Dedifferentiated amniotic fluid mesenchymal stem cell (primary cell): ENCODE measurements at regions not wholly inside any gene's neighbourhood (a gene's known extent, or its start where the extent isn't known, plus 50 kb on each side); places are given as distances from the start of the nearest gene placed in this dataset.

ENCODE experiments used
- DNase-seq: peaks from one replicate; pipeline ENCODE4 v3.0.0-alpha.2; 2016; ENCODE audit errors: extremely low spot score

DNA sequence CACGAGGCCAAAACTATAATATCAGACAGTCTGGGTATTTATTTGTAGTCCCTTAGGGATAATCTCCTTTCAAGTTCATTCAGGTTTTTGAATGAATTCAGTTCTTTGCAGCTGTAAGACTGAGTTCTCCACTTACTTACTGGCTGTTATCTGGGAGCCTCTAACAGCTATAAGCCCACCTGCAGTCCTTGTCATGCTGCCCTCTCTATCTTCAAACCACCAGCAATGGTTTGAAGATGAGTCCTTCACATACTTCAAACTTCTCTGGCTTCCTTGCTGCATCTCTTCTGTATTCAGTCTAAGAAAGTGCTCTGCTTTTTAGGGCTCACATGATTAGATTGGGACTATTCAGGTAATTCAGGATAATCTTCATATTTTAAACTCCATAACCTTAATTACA is 154.5 kb upstream of the STT3B start:
- DNase-seq = no peak

DNA sequence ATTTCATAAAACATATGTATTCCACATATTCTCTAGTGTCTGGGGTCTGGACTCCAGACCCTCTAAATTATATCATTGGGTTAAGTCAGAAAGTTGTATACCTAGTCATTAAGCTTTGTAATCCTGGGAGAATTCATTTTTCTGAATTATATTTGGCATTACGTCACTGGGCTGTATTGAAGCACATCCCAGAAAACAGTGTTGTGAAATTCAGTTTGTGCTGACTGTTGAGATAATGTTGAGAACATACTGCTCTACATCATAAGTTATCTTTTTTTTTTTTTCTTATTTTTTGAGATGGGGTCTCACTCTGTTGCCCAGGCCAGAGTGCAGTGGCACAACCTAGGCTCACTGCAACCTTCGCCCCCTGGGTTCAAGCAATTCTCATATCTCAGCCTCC is 153.1 kb upstream of the STT3B start:
- no peak for DNase-seq

DNA sequence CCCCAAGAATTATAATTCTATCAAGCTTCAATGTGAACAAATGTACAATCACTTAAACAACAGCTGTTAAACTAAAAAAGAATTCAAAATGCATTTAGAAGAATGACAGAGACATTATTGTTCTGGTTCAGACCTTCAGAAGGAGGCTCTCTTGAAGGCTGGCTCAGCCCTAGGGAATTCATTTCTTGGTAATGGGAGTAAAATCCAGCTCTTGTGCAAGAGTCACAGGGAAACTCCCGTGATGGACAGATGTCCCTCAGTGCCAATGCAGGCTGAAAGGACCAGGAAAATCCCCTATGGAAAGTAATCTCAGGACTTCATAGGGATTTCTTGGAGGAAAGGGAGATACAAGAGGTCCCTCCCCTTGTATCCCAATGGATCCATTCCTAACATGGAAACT is 149.9 kb upstream of the STT3B start:
- no peak for DNase-seq

DNA sequence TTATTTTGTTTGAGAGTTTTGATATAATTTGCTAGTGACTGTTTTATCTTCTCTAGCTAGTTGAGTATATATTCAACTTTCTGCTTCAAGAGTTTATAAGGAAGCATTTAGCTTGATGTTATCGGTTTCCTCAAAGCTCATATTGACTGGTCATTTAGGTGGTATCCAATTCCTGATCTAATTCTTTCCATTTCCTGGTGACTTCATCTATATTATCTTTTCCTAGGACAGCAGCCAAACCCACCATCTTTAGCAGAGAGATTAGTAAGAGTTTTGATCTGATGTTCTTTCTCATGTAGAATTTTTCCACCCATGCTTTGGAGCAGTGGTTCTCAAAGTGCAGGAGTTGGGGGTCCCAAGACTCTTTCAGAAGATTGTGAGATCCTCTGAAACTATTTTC is 148.6 kb upstream of the STT3B start:
- DNase-seq = no peak

DNA sequence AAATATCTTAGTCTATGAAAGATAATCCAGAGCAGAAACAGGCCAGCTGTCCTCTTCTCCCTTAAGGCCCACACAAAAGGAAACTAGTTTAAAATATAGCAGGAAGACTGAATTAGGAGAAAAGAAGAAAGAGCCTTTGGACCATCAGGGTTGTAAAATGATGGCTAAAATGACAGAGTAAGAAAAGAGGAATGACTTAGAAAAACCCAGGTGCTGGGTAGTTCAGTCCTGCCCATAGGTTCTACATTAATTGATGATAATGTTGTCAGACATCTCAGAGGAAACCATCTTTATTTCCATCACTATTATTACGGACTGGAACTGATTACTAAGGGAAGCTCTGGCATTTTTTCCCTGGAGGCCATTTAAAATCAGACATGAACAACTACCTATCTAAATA is 142.8 kb upstream of the STT3B start:
- DNase-seq = no peak

DNA sequence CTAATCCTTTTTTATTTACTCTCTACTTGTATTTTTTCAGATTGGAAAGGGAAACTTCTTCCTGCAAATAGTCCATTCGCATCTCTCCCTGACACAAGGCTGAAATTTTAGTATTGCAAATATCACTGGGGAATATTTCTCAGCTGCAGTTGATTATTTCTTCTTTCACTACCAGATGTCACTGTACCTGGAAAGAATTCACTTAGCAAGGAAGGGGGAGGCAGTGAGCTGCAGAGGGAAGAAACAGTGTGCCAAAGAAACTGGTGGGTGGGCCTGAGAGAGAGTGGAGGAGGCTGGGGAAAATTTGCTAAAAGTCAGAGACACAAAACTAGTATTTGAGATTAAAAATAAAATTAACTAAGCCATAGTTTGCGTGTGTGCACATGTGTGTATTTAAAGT is 142.3 kb upstream of the STT3B start:
- no peak for DNase-seq

DNA sequence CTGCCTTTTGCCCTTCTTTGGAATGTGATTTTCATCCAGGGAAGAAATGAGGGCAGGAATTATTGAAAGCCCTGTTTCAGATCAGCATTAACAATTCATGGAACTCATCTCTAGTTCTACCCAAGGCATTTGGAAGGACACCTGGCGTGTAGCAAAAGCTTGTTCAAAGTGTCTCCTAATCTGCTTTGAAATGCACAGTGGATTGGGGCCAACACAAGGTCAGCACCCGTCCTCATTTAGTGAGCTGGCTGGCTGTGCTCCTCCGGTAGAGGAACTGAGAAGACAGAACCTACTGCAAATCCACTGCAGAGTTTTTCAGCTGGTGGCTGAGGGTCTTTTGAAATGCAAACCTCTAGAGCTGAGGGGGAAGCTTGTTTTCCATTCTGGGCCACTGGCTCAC is 141.6 kb upstream of the STT3B start:
- no peak for DNase-seq

DNA sequence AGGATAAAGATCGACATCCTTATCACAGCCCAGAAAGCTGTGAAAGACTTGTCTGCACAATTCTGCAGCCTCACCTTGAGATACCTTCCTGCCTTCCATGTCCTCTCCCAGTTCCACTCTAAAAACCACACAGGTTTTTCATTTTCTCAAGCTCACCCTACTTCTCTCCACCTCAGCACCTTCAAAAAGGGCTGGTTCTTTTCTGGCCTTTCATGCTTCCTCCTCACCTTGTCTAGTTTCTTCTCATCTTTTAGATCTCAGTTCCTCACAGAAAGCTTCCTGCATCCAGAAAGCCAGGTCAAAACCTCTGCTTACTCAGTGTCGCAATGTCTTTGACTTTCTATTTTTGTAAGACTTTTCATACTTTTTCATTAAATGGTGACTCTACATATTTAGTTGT is 140.2 kb upstream of the STT3B start:
- no peak for DNase-seq

DNA sequence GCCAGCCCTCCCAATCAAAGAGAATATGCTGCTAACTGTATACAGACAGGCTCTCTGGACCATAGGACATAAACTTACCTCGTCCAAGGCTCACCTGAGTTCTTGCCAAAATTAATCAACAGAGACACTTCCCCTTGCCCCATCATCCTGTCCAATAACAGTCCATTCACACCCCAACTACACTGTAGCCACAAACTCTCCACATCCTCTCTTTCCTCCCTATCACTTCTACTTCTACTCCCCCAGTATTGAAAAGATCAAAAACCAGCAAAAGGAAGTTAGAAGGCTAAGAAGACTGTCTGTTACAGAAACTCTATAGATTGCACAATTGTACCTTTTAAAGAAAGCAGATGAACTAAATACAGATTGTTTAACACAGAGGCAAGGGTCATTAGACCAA is 133.5 kb upstream of the STT3B start:
- no peak for DNase-seq

DNA sequence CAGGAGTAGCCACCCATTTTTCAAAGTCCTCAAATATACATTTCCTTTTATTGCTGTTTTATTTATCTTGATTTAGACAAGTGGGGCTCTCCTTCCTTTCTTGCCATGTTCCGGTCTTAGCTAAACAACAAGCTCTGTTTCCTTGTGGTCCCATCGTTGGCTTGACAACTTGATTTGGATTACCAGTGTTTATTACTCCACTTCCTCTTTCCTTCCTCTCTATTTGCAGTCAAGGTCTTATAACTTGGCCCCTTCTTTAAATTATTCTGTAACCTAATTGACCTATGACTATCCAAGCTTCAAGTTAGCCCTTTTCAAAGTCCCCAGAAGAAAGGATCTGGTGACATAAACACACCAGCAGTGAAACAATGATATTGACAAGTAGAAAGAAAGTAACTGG is 130.6 kb upstream of the STT3B start:
- no peak for DNase-seq

DNA sequence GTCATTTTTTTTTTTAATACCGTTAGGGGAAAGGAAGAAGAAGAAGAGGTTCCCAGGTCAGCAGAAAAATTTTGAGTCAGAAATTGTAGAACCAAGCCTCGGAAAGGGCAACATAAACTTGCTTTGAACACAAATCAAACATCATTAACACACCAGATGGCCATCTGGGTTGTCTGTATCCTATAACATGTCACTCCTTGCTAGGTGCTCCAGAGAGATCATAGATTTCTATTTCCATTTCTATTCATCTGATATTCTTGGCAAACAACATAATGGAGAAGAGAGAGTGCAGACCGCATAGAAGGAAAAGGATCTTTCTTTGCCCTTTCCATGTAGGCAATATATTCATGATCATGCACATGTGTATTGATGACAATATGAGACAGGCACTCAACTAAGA is 129.5 kb upstream of the STT3B start:
- no peak for DNase-seq

DNA sequence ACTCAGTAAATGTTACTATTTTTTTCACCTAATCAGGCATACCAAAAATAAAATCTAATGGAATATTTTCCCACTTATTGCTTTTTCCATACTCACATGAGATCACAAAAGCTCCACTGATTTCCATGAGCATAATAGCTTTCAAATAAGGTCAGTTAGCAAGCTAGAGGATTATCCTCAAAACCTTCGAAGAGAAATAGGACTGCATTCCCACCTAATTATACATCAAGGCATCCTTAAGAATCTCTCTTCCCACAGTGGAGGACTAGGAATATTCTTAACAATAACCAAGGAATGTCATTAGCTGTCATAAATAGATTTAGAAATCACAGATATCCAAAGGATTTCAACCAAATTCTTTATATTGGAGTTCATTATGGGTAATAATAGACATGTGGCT is 127.9 kb upstream of the STT3B start:
- no peak for DNase-seq

DNA sequence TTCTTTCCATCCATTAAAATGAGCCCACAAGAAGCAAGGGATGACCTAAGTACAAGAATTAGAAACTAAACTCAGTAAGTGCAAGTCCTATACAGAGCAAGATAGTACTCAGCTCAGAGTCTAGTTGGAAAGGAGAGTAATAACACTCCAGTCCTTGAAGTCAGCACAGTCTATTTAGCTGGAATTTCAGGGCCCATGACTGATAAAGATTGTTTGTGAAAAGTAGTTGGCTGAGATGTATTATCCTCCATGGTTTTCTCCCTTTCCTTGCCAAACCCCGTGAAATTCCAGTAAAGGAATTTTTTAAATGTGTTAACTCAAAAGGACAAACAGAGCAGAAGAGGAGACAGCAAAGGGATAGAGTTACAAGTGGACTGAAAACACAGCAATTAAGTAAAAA is 127.2 kb upstream of the STT3B start:
- DNase-seq = no peak

DNA sequence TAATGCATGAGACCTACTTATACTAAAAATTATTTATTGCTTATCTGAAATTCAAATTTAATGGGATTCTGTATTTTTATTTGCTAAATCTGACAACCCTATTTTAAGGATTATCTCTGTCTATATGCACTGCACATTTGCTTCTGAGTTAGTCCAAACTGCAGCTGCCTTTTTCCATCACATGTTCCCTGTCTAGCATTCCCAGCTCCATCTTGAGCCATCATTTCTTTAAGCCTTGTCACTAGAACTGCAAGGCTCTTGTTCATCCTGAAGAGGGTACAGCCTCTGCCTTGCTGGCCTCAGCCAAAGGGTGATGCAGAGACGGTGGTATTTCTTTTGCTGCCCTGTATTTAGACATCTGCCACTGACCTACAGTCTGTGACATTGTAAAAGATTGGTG is 125.8 kb upstream of the STT3B start:
- DNase-seq = no peak

DNA sequence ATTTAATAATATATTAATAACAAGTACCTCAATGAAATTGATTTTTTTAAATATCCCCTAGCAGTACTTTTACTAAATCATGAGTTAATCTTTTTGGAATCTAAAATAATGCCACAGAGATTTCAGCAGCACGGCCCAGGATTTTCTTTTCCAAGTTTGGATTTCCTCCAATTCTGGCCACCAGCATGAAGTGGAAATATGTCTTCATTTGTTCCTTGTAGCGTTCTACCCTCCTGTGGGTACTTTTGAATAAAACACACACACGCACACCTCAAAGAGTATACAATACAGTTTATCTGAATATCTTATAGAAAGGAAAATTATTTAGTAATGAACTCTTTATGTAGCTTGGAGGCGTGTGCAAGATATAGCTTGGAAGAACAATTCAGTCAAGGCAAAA is 125.1 kb upstream of the STT3B start:
- no peak for DNase-seq

DNA sequence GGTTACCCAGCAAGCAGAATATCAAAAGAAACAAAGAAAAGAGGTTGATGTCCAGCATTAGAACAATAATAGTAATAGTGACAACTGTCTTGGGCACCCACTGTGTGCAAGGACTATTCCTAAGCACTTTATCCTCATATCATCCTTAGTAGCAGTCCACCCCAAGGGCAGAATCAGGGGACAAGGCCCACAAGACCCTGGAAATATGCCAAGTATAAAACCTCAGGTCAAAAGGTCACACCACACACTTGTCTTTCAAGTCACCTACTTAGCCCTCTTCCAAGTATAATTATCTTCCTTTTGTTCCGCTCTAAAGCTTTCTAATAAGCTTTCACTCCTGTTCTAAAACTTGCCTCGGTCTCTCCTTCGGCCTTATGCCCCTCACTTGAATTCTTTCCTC is 124.0 kb upstream of the STT3B start:
- no peak for DNase-seq

DNA sequence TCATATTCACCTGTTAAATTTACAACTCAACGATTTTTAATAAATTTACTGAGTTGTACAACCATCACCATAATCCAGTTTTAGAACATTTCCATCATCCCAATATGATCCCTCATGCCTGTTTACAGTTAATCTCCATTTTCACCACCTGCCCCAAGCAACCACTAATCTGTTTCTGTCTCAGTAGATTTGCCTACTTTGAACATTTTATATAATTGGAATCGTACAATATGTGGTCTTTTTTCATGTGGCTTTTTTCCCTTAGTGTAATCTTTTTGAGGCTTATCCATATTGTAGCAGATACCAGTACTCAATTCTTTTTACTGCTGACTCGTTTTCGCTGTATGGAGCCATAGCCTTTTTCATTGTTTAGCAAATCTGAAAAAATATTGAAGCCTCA is 123.3 kb upstream of the STT3B start:
- DNase-seq = no peak

DNA sequence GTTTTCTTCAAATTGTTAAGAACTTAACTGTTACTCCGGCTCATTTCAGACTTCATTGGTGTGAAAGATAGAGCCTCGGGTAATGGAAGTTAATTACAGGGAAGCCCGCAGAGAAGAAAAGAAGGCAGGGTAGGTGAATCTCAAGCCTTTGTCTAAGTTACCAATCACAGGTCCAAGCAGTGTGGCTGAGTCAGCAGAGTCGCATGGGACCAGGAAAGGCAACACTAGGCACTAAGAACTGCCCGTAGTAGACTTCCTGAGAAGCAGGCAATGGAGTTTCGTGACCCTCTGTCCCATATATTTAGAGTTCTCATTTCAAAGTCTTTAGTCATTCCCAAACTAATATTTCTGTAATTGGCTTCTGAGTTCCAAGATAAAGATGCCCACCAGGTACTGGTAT is 122.9 kb upstream of the STT3B start:
- DNase-seq = no peak

DNA sequence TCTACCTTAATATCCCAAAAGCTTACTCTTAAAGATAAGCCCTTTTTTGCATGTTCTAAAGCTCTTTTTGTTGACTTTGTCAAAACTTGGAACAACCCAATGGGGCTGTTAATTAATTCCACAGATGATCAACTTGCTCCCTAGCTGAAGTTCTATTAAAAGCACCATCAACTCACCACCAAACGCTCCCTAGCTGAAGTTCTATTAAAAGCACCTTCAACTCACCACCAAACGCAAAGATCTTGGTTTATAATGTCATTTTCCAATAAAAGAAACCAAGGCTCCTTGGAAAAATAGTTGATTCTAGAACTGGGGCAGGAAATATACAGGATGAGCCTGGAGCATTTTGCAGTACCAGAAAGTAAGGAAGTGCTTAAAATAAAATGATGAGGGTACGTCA is 122.3 kb upstream of the STT3B start:
- no peak for DNase-seq

DNA sequence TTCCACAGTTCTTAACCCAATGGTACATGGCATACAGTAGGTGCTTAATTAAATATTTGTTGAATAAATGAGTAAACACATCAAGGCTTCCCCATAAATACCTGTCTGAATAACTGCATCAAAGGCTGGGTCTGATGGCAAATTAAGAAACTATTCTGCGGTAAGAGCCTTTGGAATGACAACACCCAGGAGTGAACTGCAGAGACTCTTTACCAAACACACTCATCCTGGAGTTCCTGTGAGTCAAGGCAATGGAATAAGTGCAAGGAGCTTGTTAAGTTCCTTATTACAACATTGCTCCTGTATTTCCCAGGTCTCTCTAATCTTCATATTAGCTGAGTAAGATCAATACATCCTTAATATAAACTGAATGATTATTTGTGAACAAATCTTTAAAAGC is 119.9 kb upstream of the STT3B start:
- no peak for DNase-seq

DNA sequence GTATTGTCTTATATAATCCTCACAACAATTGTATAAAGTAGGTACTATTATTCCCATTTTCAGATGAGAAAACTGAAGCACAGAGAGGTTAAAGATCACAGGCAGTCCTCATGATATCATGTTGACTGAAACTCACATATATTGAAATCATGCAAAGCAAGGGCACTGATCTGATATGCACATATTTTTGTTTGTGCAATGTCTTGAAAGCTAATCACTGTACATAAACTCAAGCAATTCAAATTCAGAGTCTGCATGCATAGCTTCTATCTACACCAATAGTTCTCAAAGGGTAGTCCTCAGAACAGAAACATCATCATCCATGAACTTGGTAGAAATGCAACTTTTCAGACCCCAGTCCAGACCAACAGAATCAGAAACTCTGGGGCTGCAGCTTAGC is 119.2 kb upstream of the STT3B start:
- DNase-seq = no peak

DNA sequence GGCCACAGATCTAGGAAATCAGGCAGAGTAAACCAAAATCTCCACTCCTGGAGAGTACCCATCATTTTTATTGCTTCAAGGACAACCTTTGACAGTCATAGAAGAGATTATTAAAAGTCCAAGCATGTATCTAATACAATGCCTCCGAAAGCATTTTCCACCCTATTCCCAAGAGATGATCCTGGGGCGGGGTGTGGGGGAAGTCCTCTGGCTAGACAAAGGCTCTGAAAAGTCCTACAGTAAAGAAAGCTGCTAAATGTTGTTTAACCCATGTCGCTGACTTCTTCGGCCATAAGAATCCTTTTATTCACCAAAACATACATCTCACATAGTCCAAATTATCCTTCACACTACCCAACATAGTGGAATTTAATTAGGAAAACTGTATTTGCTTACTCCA is 115.7 kb upstream of the STT3B start:
- no peak for DNase-seq

DNA sequence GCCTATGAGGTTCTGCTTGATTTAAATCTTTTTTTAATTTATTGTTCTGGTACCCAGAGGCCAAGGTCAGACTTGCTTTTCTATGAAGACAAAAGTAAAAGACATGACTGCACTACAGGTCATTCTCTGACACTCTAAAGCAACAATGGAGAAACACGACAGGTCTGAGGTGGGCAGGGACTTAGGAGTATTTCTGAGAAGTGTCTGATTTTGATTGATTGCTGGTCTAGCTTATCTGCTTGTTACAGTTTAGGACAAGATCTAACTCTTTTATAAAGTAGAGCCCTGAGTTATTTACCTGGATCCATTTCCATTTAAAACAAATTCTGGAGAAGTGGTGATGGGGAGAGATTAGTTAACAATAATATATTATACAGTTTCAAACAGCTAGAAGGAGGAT is 115.2 kb upstream of the STT3B start:
- no peak for DNase-seq

DNA sequence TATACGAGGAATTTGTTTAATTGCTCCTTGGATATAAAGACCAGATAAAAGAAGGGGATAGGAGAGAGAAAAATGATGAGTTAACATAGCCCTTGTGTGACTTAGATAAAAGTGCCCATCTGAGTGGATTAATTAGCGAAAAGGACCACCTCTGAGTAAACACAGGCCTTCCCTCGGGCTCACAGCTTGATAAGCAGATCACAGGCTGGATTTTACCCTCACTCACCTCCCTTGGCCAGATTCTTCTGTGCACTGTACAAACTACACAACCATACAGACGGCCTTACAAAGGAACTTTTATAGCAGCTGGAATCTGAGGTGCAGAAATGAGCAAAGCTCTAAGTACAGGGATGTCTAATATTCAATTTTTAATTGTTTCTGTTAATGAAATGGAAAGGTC is 112.4 kb upstream of the STT3B start:
- no peak for DNase-seq

DNA sequence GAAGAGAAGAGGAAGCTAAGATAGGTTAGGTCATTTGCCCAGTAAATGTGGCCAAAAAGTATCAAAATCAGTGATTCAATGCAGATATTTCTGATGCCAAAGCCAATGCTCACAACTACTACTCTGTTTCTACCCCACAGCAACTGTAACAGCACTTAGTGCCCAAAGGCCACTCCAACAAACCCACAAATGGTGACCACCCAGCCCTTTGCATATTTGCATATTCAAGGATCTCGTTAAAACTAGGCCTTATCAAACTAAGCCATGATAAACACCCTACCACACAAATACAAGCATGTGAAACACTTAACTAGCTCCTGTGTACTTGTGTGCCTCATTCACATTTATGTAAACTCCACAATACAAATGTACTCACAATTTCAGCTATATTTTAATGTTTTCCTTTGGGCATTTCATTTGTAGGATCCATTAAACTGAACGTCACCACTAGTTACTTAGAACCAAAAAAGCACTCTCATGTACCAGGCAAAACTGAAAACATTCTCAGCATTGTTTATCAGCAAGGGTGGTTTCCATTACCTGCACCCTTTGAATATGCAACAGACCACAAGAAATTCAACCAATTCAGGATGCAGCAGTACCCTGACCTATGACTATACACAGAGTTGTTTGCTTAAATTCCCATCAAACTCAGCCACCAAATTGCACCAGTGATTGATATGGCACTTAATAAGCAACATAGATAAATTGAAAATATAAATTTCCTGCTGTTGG is 111.2 kb upstream of the STT3B start:
- DNase-seq = no peak
